ENCODE measurements at regions not wholly inside any gene's neighbourhood (a gene's known extent, or its start where the extent isn't known, plus 50 kb on each side); places are given as distances from the start of the nearest gene placed in this dataset.

GRCh38 chr6:113403966-113404595 lies 453.1 kb upstream of the MARCKS start:
- Histone ChIP-seq H3K27ac (no peak overlapping the region), H3K4me1 (no peaks in the 10 kb centered on the region), H3K36me3 (no peaks in the 10 kb centered on the region), H3K4me3 (no peak overlapping the region), H3K27me3 (no peaks in the 10 kb centered on the region), H3K9me3 (no peaks in the 10 kb centered on the region)
- no peak for DNase-seq
- no peak for TF ChIP-seq CTCF (IDR thresholded peaks at IDR 0.05)
- no peak for TF ChIP-seq POLR2A (IDR thresholded peaks at IDR 0.05)

- TF ChIP-seq CTCF (IDR thresholded peaks at IDR 0.05) (no peak), POLR2A (IDR thresholded peaks at IDR 0.05) (no peak)
- H3K4me3 ChIP-seq, result no peak overlapping the region
- no peaks in the 10 kb centered on the region for H3K27me3 ChIP-seq
Observed at GRCh38 chr6:113405326-113406047, 451.7 kb upstream of the MARCKS start.

GRCh38 chr6:113406048-113406695 lies 451.0 kb upstream of the MARCKS start:
- H3K9me3 ChIP-seq, result no peaks in the 10 kb centered on the region
- no peaks in the 10 kb centered on the region for H3K4me1 ChIP-seq
- no peaks in the 10 kb centered on the region for H3K36me3 ChIP-seq
- DNase-seq, result no peak
- no peaks in the 10 kb centered on the region for H3K27me3 ChIP-seq
- H3K4me3 ChIP-seq, result no peak overlapping the region
- no peak for TF ChIP-seq POLR2A (IDR thresholded peaks at IDR 0.05)
- TF ChIP-seq CTCF (IDR thresholded peaks at IDR 0.05), result no peak
- H3K27ac ChIP-seq, result no peak overlapping the region

More at GRCh38 chr6:113405326-113406047, 451.7 kb upstream of the MARCKS start:
- Histone ChIP-seq H3K9me3 (no peaks in the 10 kb centered on the region), H3K4me1 (no peaks in the 10 kb centered on the region), H3K27ac (no peak overlapping the region), H3K36me3 (no peaks in the 10 kb centered on the region)
- no peak for DNase-seq

GRCh38 chr6:113411011-113411410 lies 446.1 kb upstream of the MARCKS start:
- Histone ChIP-seq H3K4me3 (no peak overlapping the region), H3K27me3 (no peaks in the 10 kb centered on the region), H3K36me3 (no peaks in the 10 kb centered on the region), H3K9me3 (no peaks in the 10 kb centered on the region), H3K27ac (no peak overlapping the region), H3K4me1 (no peaks in the 10 kb centered on the region)
- DNase-seq, result no peak
- TF ChIP-seq CTCF (IDR thresholded peaks at IDR 0.05), result no peak
- no peak for TF ChIP-seq POLR2A (IDR thresholded peaks at IDR 0.05)

- no peaks in the 10 kb centered on the region for H3K9me3 ChIP-seq
- H3K36me3 ChIP-seq, result no peaks in the 10 kb centered on the region
- no peak overlapping the region for H3K27ac ChIP-seq
- DNase-seq, result no peak
- H3K4me3 ChIP-seq, result no peak overlapping the region
- TF ChIP-seq POLR2A (IDR thresholded peaks at IDR 0.05) (no peak), CTCF (IDR thresholded peaks at IDR 0.05) (no peak)
- H3K4me1 ChIP-seq, result no peaks in the 10 kb centered on the region
- no peaks in the 10 kb centered on the region for H3K27me3 ChIP-seq
Observed at GRCh38 chr6:113412589-113413357, 444.4 kb upstream of the MARCKS start.
